ENCODE measurements at regions not wholly inside any gene's neighbourhood (a gene's known extent, or its start where the extent isn't known, plus 50 kb on each side); places are given as distances from the start of the nearest gene placed in this dataset.

DNA sequence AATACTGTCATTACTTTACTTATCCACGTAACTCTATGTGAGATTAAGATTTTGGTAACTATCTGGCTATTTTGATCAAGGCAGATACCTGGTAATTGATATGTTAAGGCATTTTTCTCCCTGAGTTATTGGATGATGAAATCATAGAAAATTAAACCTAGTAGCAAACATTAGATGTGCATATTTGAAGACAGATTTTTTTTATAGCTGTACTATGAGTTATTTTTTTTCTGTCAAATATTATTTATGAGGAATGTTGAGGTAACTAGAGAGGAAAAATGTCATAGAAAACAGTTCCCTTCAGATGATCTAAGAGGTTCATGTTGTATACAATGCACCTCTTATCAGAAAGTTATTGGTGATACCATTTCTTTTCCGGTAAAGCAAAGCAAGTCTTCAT is 64.9 kb upstream of the SLC38A2 start:
- Histone ChIP-seq H4K20me1 (ENCODE audit: control insufficient read depth, extremely low read depth, insufficient read depth, low read length) (no peaks in the 10 kb centered on the region), H3K36me3 (ENCODE audit: control insufficient read depth, insufficient read depth, low read length) (no peaks in the 10 kb centered on the region), H3K4me1 (ENCODE audit: control insufficient read depth, extremely low read depth, insufficient read depth, low read length) (peaks cover 5% of the 10 kb centered on the region), H3K27me3 (ENCODE audit: control insufficient read depth, insufficient read depth, low read length) (no peaks in the 10 kb centered on the region), H3K27ac (ENCODE audit: insufficient read depth, low read length) (no peak overlapping the region), H3K4me2 (ENCODE audit: extremely low read depth, insufficient read depth, low read length) (no peak overlapping the region), H3K9ac (ENCODE audit: insufficient read depth, low read length) (no peak overlapping the region), H3K9me3 (ENCODE audit: control insufficient read depth, insufficient read depth, low read depth, low read length) (no peaks in the 10 kb centered on the region), H3K79me2 (ENCODE audit: control insufficient read depth, insufficient read depth, low read length) (no peaks in the 10 kb centered on the region), H2AFZ (ENCODE audit: low read length) (no peak overlapping the region), H3K4me3 (replicated peaks in 1 of 4; ENCODE audit: control extremely low read depth in 1 of 4, insufficient read depth in 1 of 4, low read depth in 3 of 4, low read length in 4 of 4) (no peak overlapping the region)
- no peak for DNase-seq (ENCODE audit: low read depth in 2 of 2)
- TF ChIP-seq, protein P1, sequence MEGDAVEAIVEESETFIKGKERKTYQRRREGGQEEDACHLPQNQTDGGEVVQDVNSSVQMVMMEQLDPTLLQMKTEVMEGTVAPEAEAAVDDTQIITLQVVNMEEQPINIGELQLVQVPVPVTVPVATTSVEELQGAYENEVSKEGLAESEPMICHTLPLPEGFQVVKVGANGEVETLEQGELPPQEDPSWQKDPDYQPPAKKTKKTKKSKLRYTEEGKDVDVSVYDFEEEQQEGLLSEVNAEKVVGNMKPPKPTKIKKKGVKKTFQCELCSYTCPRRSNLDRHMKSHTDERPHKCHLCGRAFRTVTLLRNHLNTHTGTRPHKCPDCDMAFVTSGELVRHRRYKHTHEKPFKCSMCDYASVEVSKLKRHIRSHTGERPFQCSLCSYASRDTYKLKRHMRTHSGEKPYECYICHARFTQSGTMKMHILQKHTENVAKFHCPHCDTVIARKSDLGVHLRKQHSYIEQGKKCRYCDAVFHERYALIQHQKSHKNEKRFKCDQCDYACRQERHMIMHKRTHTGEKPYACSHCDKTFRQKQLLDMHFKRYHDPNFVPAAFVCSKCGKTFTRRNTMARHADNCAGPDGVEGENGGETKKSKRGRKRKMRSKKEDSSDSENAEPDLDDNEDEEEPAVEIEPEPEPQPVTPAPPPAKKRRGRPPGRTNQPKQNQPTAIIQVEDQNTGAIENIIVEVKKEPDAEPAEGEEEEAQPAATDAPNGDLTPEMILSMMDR (conservative IDR thresholded peaks at IDR 0.05 in 1 of 2, IDR thresholded peaks at IDR 0.05 in 1 of 2; ENCODE audit: low read depth in 1 of 2, low read length in 2 of 2) = no peak
- no peak for TF ChIP-seq EZH2 (IDR thresholded peaks at IDR 0.05; ENCODE audit: low read length, missing control alignments)

DNA sequence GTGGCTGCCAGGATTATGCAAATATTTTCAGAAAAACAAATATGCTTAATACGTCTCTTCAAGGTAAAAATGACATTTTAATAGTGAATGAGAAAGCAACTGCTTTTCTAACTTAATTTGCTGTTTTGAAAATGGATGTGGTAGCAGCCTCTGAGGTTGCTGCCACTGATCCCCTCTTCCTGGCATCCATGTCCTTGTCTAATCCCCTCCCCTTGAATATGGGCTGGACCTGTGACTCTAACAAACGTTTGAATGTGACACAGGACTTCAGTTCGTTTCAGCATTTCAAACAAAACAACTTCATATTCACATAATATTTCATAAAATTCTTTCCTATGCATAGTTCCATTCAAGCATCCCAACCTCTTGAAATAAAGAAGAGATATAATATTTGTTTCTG is 64.2 kb upstream of the SLC38A2 start:
- Histone ChIP-seq H2AFZ (ENCODE audit: low read length) (no peak overlapping the region), H3K79me2 (ENCODE audit: control insufficient read depth, insufficient read depth, low read length) (no peaks in the 10 kb centered on the region), H3K4me1 (ENCODE audit: control insufficient read depth, extremely low read depth, insufficient read depth, low read length) (peaks cover 11% of the 10 kb centered on the region), H3K9me3 (ENCODE audit: control insufficient read depth, insufficient read depth, low read depth, low read length) (no peaks in the 10 kb centered on the region), H3K36me3 (ENCODE audit: control insufficient read depth, insufficient read depth, low read length) (no peaks in the 10 kb centered on the region), H3K4me3 (replicated peaks in 1 of 4; ENCODE audit: control extremely low read depth in 1 of 4, insufficient read depth in 1 of 4, low read depth in 3 of 4, low read length in 4 of 4) (no peak overlapping the region), H3K27ac (ENCODE audit: insufficient read depth, low read length) (no peak overlapping the region), H3K9ac (ENCODE audit: insufficient read depth, low read length) (no peak overlapping the region), H4K20me1 (ENCODE audit: control insufficient read depth, extremely low read depth, insufficient read depth, low read length) (no peaks in the 10 kb centered on the region), H3K4me2 (ENCODE audit: extremely low read depth, insufficient read depth, low read length) (no peak overlapping the region), H3K27me3 (ENCODE audit: control insufficient read depth, insufficient read depth, low read length) (no peaks in the 10 kb centered on the region)
- TF ChIP-seq, protein P1 (conservative IDR thresholded peaks at IDR 0.05 in 1 of 2, IDR thresholded peaks at IDR 0.05 in 1 of 2; ENCODE audit: low read depth in 1 of 2, low read length in 2 of 2) = no peak
- no peak for TF ChIP-seq EZH2 (IDR thresholded peaks at IDR 0.05; ENCODE audit: low read length, missing control alignments)
- DNase-seq (ENCODE audit: low read depth in 2 of 2) = no peak

DNA sequence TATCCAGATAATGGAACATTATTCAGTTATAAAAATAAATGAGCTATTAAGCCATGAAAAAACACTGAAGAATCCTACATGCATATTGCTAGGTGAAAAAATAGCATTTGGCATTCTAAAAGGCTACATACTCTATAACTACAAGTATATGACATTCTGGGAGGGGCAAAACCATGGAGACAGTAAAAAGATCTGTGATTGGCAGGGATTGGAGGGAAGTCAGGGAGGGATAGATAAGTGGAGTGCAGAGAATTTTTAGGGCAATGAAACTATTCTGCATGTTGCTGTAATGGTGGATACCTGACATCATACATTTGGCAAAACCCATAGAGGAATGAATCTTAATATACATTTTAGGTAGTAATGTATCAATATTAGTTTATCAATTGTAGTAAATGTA is 63.1 kb upstream of the SLC38A2 start:
- H3K9ac ChIP-seq (ENCODE audit: insufficient read depth, low read length) = no peak overlapping the region
- no peaks in the 10 kb centered on the region for H3K9me3 ChIP-seq (ENCODE audit: control insufficient read depth, insufficient read depth, low read depth, low read length)
- no peaks in the 10 kb centered on the region for H3K27me3 ChIP-seq (ENCODE audit: control insufficient read depth, insufficient read depth, low read length)
- TF ChIP-seq, protein P1 (conservative IDR thresholded peaks at IDR 0.05 in 1 of 2, IDR thresholded peaks at IDR 0.05 in 1 of 2; ENCODE audit: low read depth in 1 of 2, low read length in 2 of 2) = no peak
- TF ChIP-seq EZH2 (IDR thresholded peaks at IDR 0.05; ENCODE audit: low read length, missing control alignments) = no peak
- H3K4me2 ChIP-seq (ENCODE audit: extremely low read depth, insufficient read depth, low read length) = no peak overlapping the region
- H2AFZ ChIP-seq (ENCODE audit: low read length) = no peak overlapping the region
- H3K4me1 ChIP-seq (ENCODE audit: control insufficient read depth, extremely low read depth, insufficient read depth, low read length) = peaks cover 17% of the 10 kb centered on the region
- H3K36me3 ChIP-seq (ENCODE audit: control insufficient read depth, insufficient read depth, low read length) = no peaks in the 10 kb centered on the region
- no peaks in the 10 kb centered on the region for H4K20me1 ChIP-seq (ENCODE audit: control insufficient read depth, extremely low read depth, insufficient read depth, low read length)
- H3K27ac ChIP-seq (ENCODE audit: insufficient read depth, low read length) = no peak overlapping the region
- no peaks in the 10 kb centered on the region for H3K79me2 ChIP-seq (ENCODE audit: control insufficient read depth, insufficient read depth, low read length)
- DNase-seq (ENCODE audit: low read depth in 2 of 2) = no peak
- H3K4me3 ChIP-seq (replicated peaks in 1 of 4; ENCODE audit: control extremely low read depth in 1 of 4, insufficient read depth in 1 of 4, low read depth in 3 of 4, low read length in 4 of 4) = no peak overlapping the region
